RWPE2 (cell line): ENCODE measurements at regions not wholly inside any gene's neighbourhood (a gene's known extent, or its start where the extent isn't known, plus 50 kb on each side); places are given as distances from the start of the nearest gene placed in this dataset.

Source experiments
- ATAC-seq: fragments of 200-7000 bp; cut with Tn5 transposase; 3 replicates; pipeline ENCODE4 v1.9.1; 2021; ENCODE audit warnings: low read depth
- DNase-seq: peaks from one replicate; pipeline ENCODE4 v3.0.0-alpha.2; 2020; ENCODE audit warnings: low spot score
- H3K27ac ChIP-seq: fragments of 450-650 bp; 2 replicates; pipeline ENCODE4 v1.5.1; 2017; ENCODE audit warnings: mild to moderate bottlenecking; ENCODE audit not compliant: poor library complexity, severe bottlenecking
- H3K27me3 ChIP-seq: fragments of 250-450 bp; sonication (Bioruptor Pico); 2 replicates; pipeline ENCODE4 v1.5.1; 2021; ENCODE audit warnings: mild to moderate bottlenecking, moderate library complexity; ENCODE audit not compliant: insufficient read depth, poor library complexity, severe bottlenecking
- H3K36me3 ChIP-seq: fragments of 250-450 bp; sonication (Bioruptor Pico); 2 replicates; pipeline ENCODE4 v1.5.1; 2020; ENCODE audit warnings: low read depth, mild to moderate bottlenecking, moderate library complexity
- H3K4me1 ChIP-seq: fragments of 250-450 bp; sonication (Bioruptor Pico); 2 replicates; pipeline ENCODE4 v1.5.1; 2021; ENCODE audit warnings: mild to moderate bottlenecking, moderate library complexity; ENCODE audit not compliant: insufficient read depth, poor library complexity, severe bottlenecking
- H3K4me3 ChIP-seq: fragments of 250-450 bp; sonication (Bioruptor Pico); 2 replicates; pipeline ENCODE4 v1.5.1; 2021; ENCODE audit warnings: mild to moderate bottlenecking, moderate library complexity; ENCODE audit not compliant: severe bottlenecking
- H3K9me3 ChIP-seq: fragments of 250-450 bp; sonication (Bioruptor Pico); 2 replicates; pipeline ENCODE4 v1.5.1; 2021; ENCODE audit warnings: mild to moderate bottlenecking, moderate library complexity; ENCODE audit not compliant: severe bottlenecking
- CTCF ChIP-seq: fragments of 450-650 bp; IDR thresholded peaks from one replicate; pipeline ENCODE4 v1.5.1; 2017; ENCODE audit warnings: mild to moderate bottlenecking, moderate library complexity; ENCODE audit not compliant: poor library complexity, severe bottlenecking

GRCh38 chr2:30366199-30366691 lies 80.8 kb upstream of the LCLAT1 start:
- no peak for ATAC-seq
- Histone ChIP-seq H3K9me3 (no peaks in the 10 kb centered on the region), H3K4me1 (no peaks in the 10 kb centered on the region)

GRCh38 chr2:30367232-30368070 lies 79.6 kb upstream of the LCLAT1 start:
- TF ChIP-seq CTCF: no peak
- Histone ChIP-seq H3K27ac (no peak overlapping the region), H3K4me3 (no peak overlapping the region), H3K36me3 (no peaks in the 10 kb centered on the region), H3K9me3 (no peaks in the 10 kb centered on the region), H3K4me1 (no peaks in the 10 kb centered on the region), H3K27me3 (no peaks in the 10 kb centered on the region)
- ATAC-seq (no peak), DNase-seq (no peak)

More at GRCh38 chr2:30366199-30366691, 80.8 kb upstream of the LCLAT1 start:
- no peak for TF ChIP-seq CTCF
- H3K36me3 ChIP-seq: no peaks in the 10 kb centered on the region
- H3K27ac ChIP-seq: no peak overlapping the region
- no peak for DNase-seq
- no peak overlapping the region for H3K4me3 ChIP-seq
- H3K27me3 ChIP-seq: no peaks in the 10 kb centered on the region

- no peaks in the 10 kb centered on the region for H3K27me3 ChIP-seq
- H3K4me1 ChIP-seq: no peaks in the 10 kb centered on the region
- DNase-seq (no peak), ATAC-seq (no peak)
- no peak overlapping the region for H3K4me3 ChIP-seq
- no peak for TF ChIP-seq CTCF
- H3K9me3 ChIP-seq: no peaks in the 10 kb centered on the region
- H3K36me3 ChIP-seq: no peaks in the 10 kb centered on the region
- no peak overlapping the region for H3K27ac ChIP-seq
These were observed 78.8 kb upstream of the LCLAT1 start for GRCh38 chr2:30368258-30368657.

- no peaks in the 10 kb centered on the region for H3K27me3 ChIP-seq
- no peak overlapping the region for H3K27ac ChIP-seq
- no peaks in the 10 kb centered on the region for H3K4me1 ChIP-seq
- no peak overlapping the region for H3K4me3 ChIP-seq
- no peaks in the 10 kb centered on the region for H3K36me3 ChIP-seq
- H3K9me3 ChIP-seq: no peaks in the 10 kb centered on the region
- DNase-seq: no peak
- no peak for TF ChIP-seq CTCF
- no peak for ATAC-seq
These were observed 75.9 kb upstream of the LCLAT1 start for GRCh38 chr2:30371028-30371689.
